ENCODE measurements at regions not wholly inside any gene's neighbourhood (a gene's known extent, or its start where the extent isn't known, plus 50 kb on each side); places are given as distances from the start of the nearest gene placed in this dataset.

DNA sequence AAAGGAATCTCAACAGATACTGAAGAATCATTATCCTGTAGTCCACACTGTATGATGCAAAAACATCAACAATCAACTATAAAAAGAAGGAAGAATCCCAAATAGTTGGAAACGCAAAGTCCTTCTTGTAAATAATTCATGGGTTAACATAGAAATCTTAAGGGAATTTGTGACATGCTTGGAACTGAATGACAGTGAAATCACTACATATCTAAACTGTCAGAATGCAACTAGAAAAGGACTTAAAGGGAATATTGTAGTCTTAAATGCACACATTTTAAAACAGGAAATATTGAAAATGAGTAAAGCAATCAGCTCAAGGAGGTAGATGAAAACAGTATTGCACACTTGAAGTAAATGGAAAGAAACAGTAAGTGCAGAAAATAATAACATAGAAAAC, 147.6 kb upstream of the MPPED2 start:
- H3K27ac ChIP-seq (ENCODE audit: low read length): no peak overlapping the region
- no peak overlapping the region for H2AFZ ChIP-seq (ENCODE audit: low read length)
- no peak overlapping the region for H3K9ac ChIP-seq (ENCODE audit: low read length)
- H3F3A ChIP-seq (ENCODE audit: insufficient read depth, low read length): no peaks in the 10 kb centered on the region
- no peaks in the 10 kb centered on the region for H4K20me1 ChIP-seq (ENCODE audit: insufficient read depth, low read length)
- H3K4me3 ChIP-seq (ENCODE audit: low read length): no peak overlapping the region
- H3K9me3 ChIP-seq (replicated peaks; ENCODE audit: insufficient read depth, low read length): no peaks in the 10 kb centered on the region
- no peaks in the 10 kb centered on the region for H3K36me3 ChIP-seq (replicated peaks; ENCODE audit: insufficient read depth, low read length)
- no peaks in the 10 kb centered on the region for H3K4me1 ChIP-seq (ENCODE audit: low read length)
- no peak overlapping the region for H3K4me2 ChIP-seq (ENCODE audit: low read depth, low read length)
- no peak for DNase-seq
- H3K27me3 ChIP-seq (replicated peaks; ENCODE audit: insufficient read depth, low read length): no peaks in the 10 kb centered on the region
- no peaks in the 10 kb centered on the region for H3K9me2 ChIP-seq (replicated peaks; ENCODE audit: insufficient read depth, low read length)
- no peak for TF ChIP-seq EZH2phosphoT487 (IDR thresholded peaks at IDR 0.05; ENCODE audit: low read length)
- no peaks in the 10 kb centered on the region for H3K79me2 ChIP-seq (ENCODE audit: low read length)

DNA sequence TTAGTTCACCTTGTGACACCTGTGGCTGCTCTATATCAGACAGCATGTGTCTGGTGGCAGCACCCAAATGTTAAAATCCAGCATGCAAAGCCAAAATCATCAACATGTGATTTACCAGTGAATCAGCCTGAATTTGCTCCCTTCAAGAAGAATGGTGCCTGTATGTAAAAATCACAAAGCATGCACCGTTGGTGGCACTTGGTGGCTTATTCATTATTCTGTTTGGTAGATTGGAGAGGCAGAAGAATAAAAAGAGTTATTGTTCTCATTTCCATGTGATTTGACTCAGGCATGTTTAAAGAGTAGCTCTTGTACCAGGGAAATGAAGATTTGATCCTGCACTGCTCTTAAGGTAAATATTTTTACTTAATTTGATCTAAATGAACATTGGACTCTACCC, 143.9 kb upstream of the MPPED2 start:
- Histone ChIP-seq H3K79me2 (ENCODE audit: low read length) (no peaks in the 10 kb centered on the region), H3K4me2 (ENCODE audit: low read depth, low read length) (no peak overlapping the region), H3K36me3 (replicated peaks; ENCODE audit: insufficient read depth, low read length) (no peaks in the 10 kb centered on the region), H3K27ac (ENCODE audit: low read length) (no peak overlapping the region), H3K9ac (ENCODE audit: low read length) (no peak overlapping the region), H3K4me3 (ENCODE audit: low read length) (no peak overlapping the region), H3K27me3 (replicated peaks; ENCODE audit: insufficient read depth, low read length) (no peaks in the 10 kb centered on the region), H4K20me1 (ENCODE audit: insufficient read depth, low read length) (no peaks in the 10 kb centered on the region), H3K9me2 (replicated peaks; ENCODE audit: insufficient read depth, low read length) (no peaks in the 10 kb centered on the region), H2AFZ (ENCODE audit: low read length) (no peak overlapping the region), H3K9me3 (replicated peaks; ENCODE audit: insufficient read depth, low read length) (no peaks in the 10 kb centered on the region), H3K4me1 (ENCODE audit: low read length) (no peaks in the 10 kb centered on the region), H3F3A (ENCODE audit: insufficient read depth, low read length) (no peaks in the 10 kb centered on the region)
- TF ChIP-seq EZH2phosphoT487 (IDR thresholded peaks at IDR 0.05; ENCODE audit: low read length): no peak
- TF ChIP-seq EZH2 (optimal IDR thresholded peaks at IDR 0.05; ENCODE audit: low read depth, low read length): no peak
- TF ChIP-seq, protein P1, sequence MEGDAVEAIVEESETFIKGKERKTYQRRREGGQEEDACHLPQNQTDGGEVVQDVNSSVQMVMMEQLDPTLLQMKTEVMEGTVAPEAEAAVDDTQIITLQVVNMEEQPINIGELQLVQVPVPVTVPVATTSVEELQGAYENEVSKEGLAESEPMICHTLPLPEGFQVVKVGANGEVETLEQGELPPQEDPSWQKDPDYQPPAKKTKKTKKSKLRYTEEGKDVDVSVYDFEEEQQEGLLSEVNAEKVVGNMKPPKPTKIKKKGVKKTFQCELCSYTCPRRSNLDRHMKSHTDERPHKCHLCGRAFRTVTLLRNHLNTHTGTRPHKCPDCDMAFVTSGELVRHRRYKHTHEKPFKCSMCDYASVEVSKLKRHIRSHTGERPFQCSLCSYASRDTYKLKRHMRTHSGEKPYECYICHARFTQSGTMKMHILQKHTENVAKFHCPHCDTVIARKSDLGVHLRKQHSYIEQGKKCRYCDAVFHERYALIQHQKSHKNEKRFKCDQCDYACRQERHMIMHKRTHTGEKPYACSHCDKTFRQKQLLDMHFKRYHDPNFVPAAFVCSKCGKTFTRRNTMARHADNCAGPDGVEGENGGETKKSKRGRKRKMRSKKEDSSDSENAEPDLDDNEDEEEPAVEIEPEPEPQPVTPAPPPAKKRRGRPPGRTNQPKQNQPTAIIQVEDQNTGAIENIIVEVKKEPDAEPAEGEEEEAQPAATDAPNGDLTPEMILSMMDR (IDR thresholded peaks at IDR 0.05; ENCODE audit: low read length): no peak
- no peak for DNase-seq

DNA sequence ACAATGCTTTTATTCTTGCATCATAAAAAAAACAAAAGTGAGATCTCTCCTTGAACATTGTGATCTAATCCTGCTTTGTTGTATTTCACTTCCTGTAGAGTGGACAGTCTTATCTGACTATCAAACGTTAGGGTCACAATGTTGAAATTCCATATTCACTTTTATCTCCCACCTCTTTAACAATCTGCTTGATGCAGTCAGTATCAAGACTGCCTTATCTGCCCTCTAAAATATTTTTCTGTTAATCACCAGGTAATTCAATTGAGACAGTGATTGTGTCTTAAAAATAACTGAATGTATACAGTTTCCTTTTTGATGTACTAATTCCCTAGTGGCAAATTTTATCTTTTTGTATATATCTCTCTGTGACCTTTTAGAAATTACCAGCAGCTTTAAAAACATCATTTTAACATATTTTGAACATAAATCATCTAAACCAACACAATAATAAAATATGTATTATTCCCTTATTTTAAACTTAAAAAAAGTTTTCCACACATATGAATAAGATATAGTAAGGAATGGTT, 143.1 kb upstream of the MPPED2 start:
- DNase-seq: no peak
- no peaks in the 10 kb centered on the region for H3K27me3 ChIP-seq (replicated peaks; ENCODE audit: insufficient read depth, low read length)

DNA sequence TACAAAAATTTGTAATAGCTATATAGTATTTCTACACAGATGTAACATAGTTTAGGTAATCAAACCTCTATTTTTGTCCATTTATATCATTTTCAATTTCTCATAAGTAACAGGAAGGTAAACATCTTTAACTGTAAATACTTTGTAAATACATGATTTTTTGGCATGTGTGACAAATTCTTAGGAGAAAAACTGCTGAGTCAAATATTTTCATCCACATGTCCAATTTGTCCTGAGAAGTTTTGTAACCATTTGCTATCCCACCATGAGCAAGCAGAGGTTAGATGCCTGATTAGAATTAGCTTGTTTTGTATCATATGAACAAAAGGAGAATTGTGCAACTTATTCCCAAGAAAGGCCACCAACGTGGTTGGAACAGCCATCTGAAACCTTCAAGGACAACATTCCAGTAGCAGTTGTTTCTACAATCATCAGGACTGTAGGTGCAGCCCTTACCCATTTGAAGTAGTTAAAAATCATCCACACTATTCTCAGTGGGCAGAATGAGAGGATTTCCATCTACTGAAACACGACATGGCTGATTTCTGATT, 139.6 kb upstream of the MPPED2 start:
- no peaks in the 10 kb centered on the region for H4K20me1 ChIP-seq (ENCODE audit: insufficient read depth, low read length)
- no peaks in the 10 kb centered on the region for H3K79me2 ChIP-seq (ENCODE audit: low read length)
- H3K27ac ChIP-seq (ENCODE audit: low read length): no peak overlapping the region
- no peaks in the 10 kb centered on the region for H3K9me2 ChIP-seq (replicated peaks; ENCODE audit: insufficient read depth, low read length)
- H3K27me3 ChIP-seq (replicated peaks; ENCODE audit: insufficient read depth, low read length): no peaks in the 10 kb centered on the region
- H3K36me3 ChIP-seq (replicated peaks; ENCODE audit: insufficient read depth, low read length): no peaks in the 10 kb centered on the region
- H2AFZ ChIP-seq (ENCODE audit: low read length): no peak overlapping the region
- DNase-seq: no peak
- no peak overlapping the region for H3K4me2 ChIP-seq (ENCODE audit: low read depth, low read length)
- TF ChIP-seq, protein P1 (IDR thresholded peaks at IDR 0.05; ENCODE audit: low read length): no peak
- TF ChIP-seq EZH2 (optimal IDR thresholded peaks at IDR 0.05; ENCODE audit: low read depth, low read length): no peak
- TF ChIP-seq EZH2phosphoT487 (IDR thresholded peaks at IDR 0.05; ENCODE audit: low read length): no peak
- no peak overlapping the region for H3K9ac ChIP-seq (ENCODE audit: low read length)
- H3K4me3 ChIP-seq (ENCODE audit: low read length): no peak overlapping the region
- no peaks in the 10 kb centered on the region for H3K4me1 ChIP-seq (ENCODE audit: low read length)
- no peaks in the 10 kb centered on the region for H3F3A ChIP-seq (ENCODE audit: insufficient read depth, low read length)
- no peaks in the 10 kb centered on the region for H3K9me3 ChIP-seq (replicated peaks; ENCODE audit: insufficient read depth, low read length)

More for the DNA sequence above, 143.1 kb upstream of the MPPED2 start:
- H3F3A ChIP-seq (ENCODE audit: insufficient read depth, low read length): no peaks in the 10 kb centered on the region
- H3K4me3 ChIP-seq (ENCODE audit: low read length): no peak overlapping the region
- no peaks in the 10 kb centered on the region for H3K4me1 ChIP-seq (ENCODE audit: low read length)
- no peak overlapping the region for H3K4me2 ChIP-seq (ENCODE audit: low read depth, low read length)
- H3K9me2 ChIP-seq (replicated peaks; ENCODE audit: insufficient read depth, low read length): no peaks in the 10 kb centered on the region
- TF ChIP-seq, protein P1 (IDR thresholded peaks at IDR 0.05; ENCODE audit: low read length): no peak
- TF ChIP-seq EZH2 (optimal IDR thresholded peaks at IDR 0.05; ENCODE audit: low read depth, low read length): no peak
- TF ChIP-seq EZH2phosphoT487 (IDR thresholded peaks at IDR 0.05; ENCODE audit: low read length): no peak
- H2AFZ ChIP-seq (ENCODE audit: low read length): no peak overlapping the region
- no peak overlapping the region for H3K9ac ChIP-seq (ENCODE audit: low read length)
- H3K9me3 ChIP-seq (replicated peaks; ENCODE audit: insufficient read depth, low read length): no peaks in the 10 kb centered on the region
- no peaks in the 10 kb centered on the region for H3K36me3 ChIP-seq (replicated peaks; ENCODE audit: insufficient read depth, low read length)
- no peak overlapping the region for H3K27ac ChIP-seq (ENCODE audit: low read length)
- H4K20me1 ChIP-seq (ENCODE audit: insufficient read depth, low read length): no peaks in the 10 kb centered on the region
- no peaks in the 10 kb centered on the region for H3K79me2 ChIP-seq (ENCODE audit: low read length)

Measured in MM.1S (cell line).